GM23248 (cell line): ENCODE measurements at regions not wholly inside any gene's neighbourhood (a gene's known extent, or its start where the extent isn't known, plus 50 kb on each side); places are given as distances from the start of the nearest gene placed in this dataset.
"Not testable (repeated sequence)": the region's sequence is repeated elsewhere in the genome, so short reads cannot be mapped to it uniquely, and the experiment has no call there.

Experiments used
- EZH2 ChIP-seq: fragments of 200-600 bp; sonication (generic); IDR thresholded peaks from 2 replicates; pipeline ENCODE4 v1.6.1; 2018; ENCODE audit warnings: antibody characterized with exemption, mild to moderate bottlenecking; ENCODE audit not compliant: insufficient read depth, poor library complexity, severe bottlenecking
- EZH2phosphoT487 ChIP-seq: fragments of 200-600 bp; sonication (generic); IDR thresholded peaks from 2 replicates; pipeline ENCODE4 v1.6.1; 2018; ENCODE audit warnings: antibody characterized with exemption, moderate library complexity, mild to moderate bottlenecking, low read depth; ENCODE audit not compliant: insufficient read depth

- not testable (repeated sequence) for TF ChIP-seq EZH2, EZH2phosphoT487
Observed at GRCh38 chr11:81539806-81540205, 1193.9 kb downstream of the FAM181B start.
